IMR-90 (cell line): ENCODE measurements at regions not wholly inside any gene's neighbourhood (a gene's known extent, or its start where the extent isn't known, plus 50 kb on each side); places are given as distances from the start of the nearest gene placed in this dataset.

ENCODE experiments used
- ATAC-seq: fragments of 200-7000 bp; cut with Tn5 transposase; 2 replicates; pipeline ENCODE4 v1.9.1; 2020; ENCODE audit warnings: low read depth, mild to moderate bottlenecking, moderate library complexity
- BruUV-seq: library from RNA; stranded (reverse); fragments of 400-500 nt; replicated peaks from 2 replicates; lab custom pipeline; 2021; lab: Mats Ljungman, UMichigan
- CTCF ChIA-PET: fragments of 300-600 bp; formaldehyde crosslinking; extraction: SDS; loops from one replicate; lab custom pipeline; 2021; ENCODE audit warnings: antibody characterized with exemption; lab: Yijun Ruan, JAX
- POLR2A ChIA-PET: fragments of 300-600 bp; sonication (Branson Sonifier 250); formaldehyde crosslinking; loops from one replicate; lab custom pipeline; 2022; ENCODE audit warnings: antibody characterized with exemption; ENCODE audit not compliant: unreplicated experiment; lab: Charles Lee
- DNase-seq: peaks from one replicate; pipeline ENCODE4 v3.0.0; 2013
- H2AFZ ChIP-seq: replicated peaks from 2 replicates; pipeline ENCODE3; 2013; ENCODE audit warnings: low read length, mild to moderate bottlenecking; ENCODE audit not compliant: poor library complexity
- H2AK5ac ChIP-seq: 2 replicates; pipeline ENCODE4 v1.6.1; 2013; ENCODE audit warnings: low read depth, low read length, inconsistent platforms
- H2AK9ac ChIP-seq: replicated peaks from 2 replicates; pipeline ENCODE3; 2013; ENCODE audit warnings: mild to moderate bottlenecking, low read depth, low read length, moderate library complexity; ENCODE audit not compliant: poor library complexity
- H2BK120ac ChIP-seq: 2 replicates; pipeline ENCODE4 v1.6.1; 2013; ENCODE audit warnings: low read depth, low read length, inconsistent platforms
- H2BK15ac ChIP-seq: 3 replicates; pipeline ENCODE4 v1.6.1; 2013; ENCODE audit warnings: low read depth, low read length, inconsistent platforms
- H2BK20ac ChIP-seq: 2 replicates; pipeline ENCODE4 v1.6.1; 2013; ENCODE audit warnings: low read depth, mild to moderate bottlenecking, inconsistent platforms, low read length, moderate library complexity
- H2BK5ac ChIP-seq: 2 replicates; pipeline ENCODE4 v1.6.1; 2013; ENCODE audit warnings: mild to moderate bottlenecking, low read depth, low read length, inconsistent platforms; ENCODE audit not compliant: poor library complexity, severe bottlenecking
- H3K14ac ChIP-seq: replicated peaks from 2 replicates; pipeline ENCODE4 v1.6.1; 2013; ENCODE audit warnings: low read depth, low read length, inconsistent platforms
- H3K18ac ChIP-seq: 2 replicates; pipeline ENCODE4 v1.6.1; 2013; ENCODE audit warnings: low read depth, low read length, control low read depth
- H3K23ac ChIP-seq: 2 replicates; pipeline ENCODE4 v1.6.1; 2013; ENCODE audit warnings: low read depth, low read length, inconsistent platforms
- H3K27ac ChIP-seq: 2 replicates; pipeline ENCODE4 v1.5.1; 2013; ENCODE audit warnings: mild to moderate bottlenecking, control low read depth, low read length; ENCODE audit not compliant: insufficient read depth
- H3K27me3 ChIP-seq: 2 replicates; pipeline ENCODE4 v1.6.1; 2013; ENCODE audit warnings: low read length; ENCODE audit not compliant: control insufficient read depth, insufficient read depth
- H3K36me3 ChIP-seq: 2 replicates; pipeline ENCODE4 v1.6.1; 2013; ENCODE audit warnings: low read length, mixed read lengths; ENCODE audit not compliant: control insufficient read depth, insufficient read depth
- H3K4ac ChIP-seq: 2 replicates; pipeline ENCODE4 v1.6.1; 2013; ENCODE audit warnings: low read depth, low read length, inconsistent platforms
- H3K4me1 ChIP-seq: 2 replicates; pipeline ENCODE4 v1.6.1; 2013; ENCODE audit warnings: low read length, mixed read lengths; ENCODE audit not compliant: control insufficient read depth, insufficient read depth
- H3K4me2 ChIP-seq: 2 replicates; pipeline ENCODE4 v1.6.1; 2013; ENCODE audit warnings: low read depth, mild to moderate bottlenecking, control low read depth, low read length, moderate library complexity
- H3K4me3 ChIP-seq: 2 replicates; pipeline ENCODE4 v1.5.1; 2013; ENCODE audit warnings: low read depth, mild to moderate bottlenecking, control low read depth, low read length, moderate library complexity; ENCODE audit not compliant: insufficient read depth
- H3K56ac ChIP-seq: 2 replicates; pipeline ENCODE4 v1.6.1; 2013; ENCODE audit warnings: low read length, inconsistent platforms; ENCODE audit not compliant: insufficient read depth; ENCODE audit errors: extremely low read depth
- H3K79me1 ChIP-seq, 2 experiments: 2 replicates each; pipeline ENCODE4 v1.6.1; 2013; ENCODE audit warnings: low read length in 2 of 2, inconsistent platforms in 1 of 2, low read depth in 1 of 2
- H3K9ac ChIP-seq: 2 replicates; pipeline ENCODE4 v1.6.1; 2013; ENCODE audit warnings: low read depth, low read length, control low read depth
- H3K9me1 ChIP-seq: 2 replicates; pipeline ENCODE4 v1.6.1; 2013; ENCODE audit warnings: low read length, inconsistent platforms; ENCODE audit not compliant: insufficient read depth
- H3K9me3 ChIP-seq: 2 replicates; pipeline ENCODE4 v1.6.1; 2013; ENCODE audit warnings: low read length; ENCODE audit not compliant: control insufficient read depth, insufficient read depth
- H4K20me1 ChIP-seq: 2 replicates; pipeline ENCODE4 v1.6.1; 2013; ENCODE audit warnings: low read length, inconsistent platforms; ENCODE audit not compliant: insufficient read depth
- H4K5ac ChIP-seq: 2 replicates; pipeline ENCODE4 v1.6.1; 2013; ENCODE audit warnings: mild to moderate bottlenecking, low read depth, low read length, control low read depth
- H4K8ac ChIP-seq, 2 experiments: 2 replicates each; pipeline ENCODE4 v1.6.1; 2013; ENCODE audit warnings: low read depth in 2 of 2, low read length in 2 of 2, control low read depth in 1 of 2, inconsistent platforms in 1 of 2
- H4K91ac ChIP-seq: 2 replicates; pipeline ENCODE4 v1.6.1; 2013; ENCODE audit warnings: low read depth, low read length, inconsistent platforms; ENCODE audit not compliant: insufficient read depth
- BHLHE40 ChIP-seq: fragments of 150-350 bp; IDR thresholded peaks from 2 replicates; pipeline ENCODE4 v1.6.1; 2016; ENCODE audit warnings: mild to moderate bottlenecking, low read depth, low read length
- CEBPB ChIP-seq: IDR thresholded peaks from 2 replicates; pipeline ENCODE4 v1.6.1; 2012; ENCODE audit warnings: low read depth, low read length, improper control_type of control experiment
- CHD1 ChIP-seq: IDR thresholded peaks from 2 replicates; pipeline ENCODE4 v1.6.1; 2012; ENCODE audit warnings: low read depth, low read length, improper control_type of control experiment
- CTCF ChIP-seq: conservative IDR thresholded peaks from 2 replicates; pipeline ENCODE4 v1.5.1; 2012; ENCODE audit warnings: mild to moderate bottlenecking, low read depth, low read length, improper control_type of control experiment
- ELK1 ChIP-seq: fragments of 150-350 bp; IDR thresholded peaks from 2 replicates; pipeline ENCODE4 v1.6.1; 2016; ENCODE audit warnings: low read depth, mild to moderate bottlenecking, low read length, moderate library complexity, borderline replicate concordance
- FOS ChIP-seq: fragments of 150-350 bp; IDR thresholded peaks from 2 replicates; pipeline ENCODE4 v1.6.1; 2016; ENCODE audit warnings: low read depth, low read length
- MAFK ChIP-seq: IDR thresholded peaks from 2 replicates; pipeline ENCODE4 v1.6.1; 2012; ENCODE audit warnings: low read depth, low read length, improper control_type of control experiment
- MAZ ChIP-seq: IDR thresholded peaks from 2 replicates; pipeline ENCODE4 v1.6.1; 2012; ENCODE audit warnings: low read depth, mild to moderate bottlenecking, low read length, improper control_type of control experiment, moderate library complexity, borderline replicate concordance
- MXI1 ChIP-seq: IDR thresholded peaks from 2 replicates; pipeline ENCODE4 v1.6.1; 2012; ENCODE audit warnings: low read depth, mild to moderate bottlenecking, low read length, moderate library complexity, borderline replicate concordance
- NFE2L2 ChIP-seq: fragments of 150-350 bp; IDR thresholded peaks from 2 replicates; pipeline ENCODE4 v1.6.1; 2016; ENCODE audit warnings: low read depth, mild to moderate bottlenecking, low read length
- POLR2A ChIP-seq: IDR thresholded peaks from 2 replicates; pipeline ENCODE4 v1.6.1; 2012; ENCODE audit warnings: mild to moderate bottlenecking, low read depth, low read length
- RAD21 ChIP-seq: IDR thresholded peaks from 2 replicates; pipeline ENCODE4 v1.6.1; 2012; ENCODE audit warnings: low read length, improper control_type of control experiment
- RCOR1 ChIP-seq: IDR thresholded peaks from 2 replicates; pipeline ENCODE4 v1.6.1; 2012; ENCODE audit warnings: mild to moderate bottlenecking, low read length, improper control_type of control experiment; ENCODE audit not compliant: insufficient replicate concordance
- RFX5 ChIP-seq: IDR thresholded peaks from 2 replicates; pipeline ENCODE4 v1.8.0; 2012; ENCODE audit warnings: low read depth, mild to moderate bottlenecking, low read length, moderate library complexity
- SMC3 ChIP-seq: fragments of 150-350 bp; IDR thresholded peaks from 2 replicates; pipeline ENCODE4 v1.6.1; 2016; ENCODE audit warnings: low read depth, mild to moderate bottlenecking, antibody characterized with exemption, low read length, moderate library complexity
- USF2 ChIP-seq: fragments of 150-350 bp; IDR thresholded peaks from 2 replicates; pipeline ENCODE4 v1.6.1; 2017; ENCODE audit warnings: mild to moderate bottlenecking, antibody characterized with exemption, low read length, low read depth
- WGBS, 2 experiments: methylation state at CpG; one replicate each; pipeline versions ENCODE4 v1.1.5 to v1.1.7; 2013; ENCODE audit warnings: missing lambda C conversion rate in 2 of 2; ENCODE audit not compliant: insufficient read length in 1 of 2; ENCODE audit errors: extremely low coverage in 2 of 2; 5-methylcytosine and 5-hydroxymethylcytosine counted together
- dilution Hi-C: fragments of 300-500 bp; cut with HindIII; formaldehyde crosslinking; loops from one replicate; pipeline ENCODE4 v1.14.3; 2018; ENCODE audit warnings: low sequenced_read_pairs; ENCODE audit not compliant: unreplicated experiment
- in situ Hi-C: fragments of 300-500 bp; cut with MboI; formaldehyde crosslinking; loops from 3 replicates; pipeline ENCODE4 v1.14.3; 2019; ENCODE audit warnings: low sequenced_read_pairs, inconsistent platforms, mixed read lengths
- intact Hi-C: fragments of 100-400 bp; cut with micrococcal nuclease; formaldehyde crosslinking; loops from 2 replicates; pipeline ENCODE4 v1.10.0; 2022

- H3K27ac ChIP-seq = no peak overlapping the region
- in situ Hi-C loops = no loop called here
- H4K20me1 ChIP-seq = no peaks in the 10 kb centered on the region
- no peak overlapping the region for H3K56ac ChIP-seq
- WGBS, 2 experiments = no CpG with 5 or more reads among the region's 1 CpG
- DNase-seq (no peak), ATAC-seq (no peak)
- H2BK120ac ChIP-seq = no peak overlapping the region
- no peak overlapping the region for H3K18ac ChIP-seq
- no peaks in the 10 kb centered on the region; the same call in 1 of the 2 replicates for H3K27me3 ChIP-seq
- POLR2A ChIA-PET = no interaction called here
- H2BK5ac ChIP-seq = no peak overlapping the region
- H3K23ac ChIP-seq = no peak overlapping the region
- dilution Hi-C loops = no loop called here
- no peaks in the 10 kb centered on the region for H3K9me3 ChIP-seq
- no peak overlapping the region for H3K9ac ChIP-seq
- H2BK20ac ChIP-seq = no peak overlapping the region
- no peak overlapping the region for H2AFZ ChIP-seq
- no peaks in the 10 kb centered on the region for H3K4me1 ChIP-seq
- no peak overlapping the region for H3K4me3 ChIP-seq
- no peak overlapping the region for H2BK15ac ChIP-seq
- intact Hi-C loops = no loop called here
- H4K8ac ChIP-seq = no peak overlapping the region
- H3K4ac ChIP-seq = no peak overlapping the region
- no peak overlapping the region for H2AK5ac ChIP-seq
- H3K79me1 ChIP-seq = no peaks in the 10 kb centered on the region
- H3K14ac ChIP-seq = no peak overlapping the region
- no peak overlapping the region for H2AK9ac ChIP-seq
- TF ChIP-seq ELK1 (no peak), CTCF (no peak), RCOR1 (no peak), CEBPB (no peak), CHD1 (no peak), NFE2L2 (no peak), SMC3 (no peak), RAD21 (no peak), MAZ (no peak), RFX5 (no peak), MAFK (no peak), MXI1 (no peak), USF2 (no peak), BHLHE40 (no peak), FOS (no peak), POLR2A (no peak)
- H3K4me2 ChIP-seq = no peak overlapping the region
- no peaks in the 10 kb centered on the region for H3K9me1 ChIP-seq
- no peak overlapping the region for H4K5ac ChIP-seq
- no peaks in the 10 kb centered on the region for H3K36me3 ChIP-seq
- BruUV-seq = no TSS peak
- CTCF ChIA-PET = no interaction called here
- H4K91ac ChIP-seq = no peak overlapping the region
These were observed 244.1 kb downstream of the AASDHPPT start for GRCh38 chr11:106321601-106322000.
